HEK293 (cell line): ENCODE measurements at regions not wholly inside any gene's neighbourhood (a gene's known extent, or its start where the extent isn't known, plus 50 kb on each side); places are given as distances from the start of the nearest gene placed in this dataset.

Experiments used
- CTCF ChIA-PET: fragments of 350-600 bp; formaldehyde crosslinking; extraction: SDS; loops from one replicate; lab custom pipeline; 2021; ENCODE audit warnings: antibody characterized with exemption; lab: Yijun Ruan, JAX
- POLR2A ChIA-PET: fragments of 300-600 bp; formaldehyde crosslinking; extraction: SDS; loops from one replicate; lab custom pipeline; 2020; ENCODE audit warnings: antibody characterized with exemption, inconsistent platforms; lab: Yijun Ruan, JAX
- H3K27ac ChIP-seq: fragments of 200-500 bp; sonication (Bioruptor generic); 2 replicates; pipeline ENCODE4 v1.5.1; 2014; ENCODE audit warnings: low read depth, low read length, control low read depth, inconsistent platforms; ENCODE audit errors: extremely low read depth
- H3K36me3 ChIP-seq, 2 experiments: fragments of 200-500 bp in 1 of 2; sonication (Bioruptor generic) in 1 of 2; 1 replicate in 1 of 2; 2 replicates in 1 of 2; pipeline ENCODE4 v1.5.1; 2014 to 2017; ENCODE audit warnings: inconsistent platforms in 2 of 2, low read length in 2 of 2; ENCODE audit not compliant: control insufficient read depth in 2 of 2, insufficient read depth in 1 of 2
- H3K4me1 ChIP-seq: fragments of 200-500 bp; sonication (Bioruptor generic); 2 replicates; pipeline ENCODE4 v1.5.1; 2014; ENCODE audit warnings: mild to moderate bottlenecking, low read length, inconsistent platforms; ENCODE audit not compliant: control insufficient read depth, insufficient read depth
- H3K4me3 ChIP-seq: 2 replicates; pipeline ENCODE4 v1.5.1; 2011; ENCODE audit warnings: low read depth, mild to moderate bottlenecking, control low read depth, low read length, moderate library complexity
- H3K9me3 ChIP-seq: fragments of 200-500 bp; sonication (Bioruptor generic); 2 replicates; pipeline ENCODE4 v1.5.1; 2014; ENCODE audit warnings: low read depth, low read length, inconsistent platforms; ENCODE audit not compliant: control insufficient read depth, insufficient read depth
- ATF2 ChIP-seq: fragments of 450-650 bp; formaldehyde crosslinking; IDR thresholded peaks from 2 replicates; pipeline ENCODE4 v1.5.1; 2016; ENCODE audit warnings: missing biosample characterization, missing genetic modification characterization, low read depth
- GLI2 ChIP-seq: fragments of 450-650 bp; formaldehyde crosslinking; IDR thresholded peaks from 2 replicates; pipeline ENCODE4; 2017; ENCODE audit warnings: missing biosample characterization, missing genetic modification characterization, low read depth, borderline replicate concordance
- GLIS1 ChIP-seq: fragments of 450-650 bp; formaldehyde crosslinking; IDR thresholded peaks from 2 replicates; pipeline ENCODE4 v1.5.1; 2016; ENCODE audit warnings: missing biosample characterization, missing genetic modification characterization
- PRDM2 ChIP-seq: fragments of 450-650 bp; formaldehyde crosslinking; IDR thresholded peaks from 2 replicates; pipeline ENCODE4 v1.5.1; 2016; ENCODE audit warnings: missing biosample characterization, missing genetic modification characterization, borderline replicate concordance
- ZBTB1 ChIP-seq: fragments of 450-650 bp; formaldehyde crosslinking; IDR thresholded peaks from 2 replicates; pipeline ENCODE4 v1.5.1; 2016; ENCODE audit warnings: missing biosample characterization, missing genetic modification characterization
- ZIC2 ChIP-seq: fragments of 450-650 bp; formaldehyde crosslinking; IDR thresholded peaks from 2 replicates; pipeline ENCODE4 v1.5.1; 2016; ENCODE audit warnings: missing biosample characterization, missing genetic modification characterization
- ZNF138 ChIP-seq: fragments of 450-650 bp; formaldehyde crosslinking; IDR thresholded peaks from 2 replicates; pipeline ENCODE4 v1.5.1; 2016; ENCODE audit warnings: missing biosample characterization, missing genetic modification characterization, borderline replicate concordance
- ZNF16 ChIP-seq: fragments of 450-650 bp; formaldehyde crosslinking; IDR thresholded peaks from 2 replicates; pipeline ENCODE4 v1.5.1; 2016; ENCODE audit warnings: low read depth, missing biosample characterization, missing genetic modification characterization
- ZNF341 ChIP-seq: fragments of 450-650 bp; formaldehyde crosslinking; IDR thresholded peaks from 2 replicates; pipeline ENCODE4; 2016; ENCODE audit warnings: low read depth, missing biosample characterization, missing genetic modification characterization
- ZNF354C ChIP-seq: fragments of 450-650 bp; formaldehyde crosslinking; IDR thresholded peaks from 2 replicates; pipeline ENCODE4 v1.5.1; 2016; ENCODE audit warnings: missing biosample characterization, missing genetic modification characterization, low read depth, borderline replicate concordance
- ZNF398 ChIP-seq: fragments of 450-650 bp; formaldehyde crosslinking; IDR thresholded peaks from 2 replicates; pipeline ENCODE4 v1.5.1; 2017; ENCODE audit warnings: missing biosample characterization, missing genetic modification characterization
- ZNF658 ChIP-seq: fragments of 450-650 bp; formaldehyde crosslinking; IDR thresholded peaks from 2 replicates; pipeline ENCODE4; 2016; ENCODE audit warnings: missing biosample characterization, missing genetic modification characterization

- Histone ChIP-seq H3K9me3 (no peaks in the 10 kb centered on the region), H3K36me3 (no peaks in the 10 kb centered on the region), H3K27ac (no peak overlapping the region), H3K4me1 (no peaks in the 10 kb centered on the region; the same call in 1 of the 2 replicates), H3K4me3 (no peak overlapping the region)
- CTCF ChIA-PET, result no interaction called here
- POLR2A ChIA-PET, result no interaction called here
- TF ChIP-seq PRDM2 (tag by site-specific recombination) (no peak), ZNF658 (tag by site-specific recombination) (no peak), ZIC2 (tag by site-specific recombination) (peak; percentile 53), GLIS1 (tag by site-specific recombination) (no peak), ZNF138 (tag by site-specific recombination) (no peak), ATF2 (tag by site-specific recombination) (no peak)
Measured at GRCh38 chr10:78541481-78542140, 507.9 kb downstream of the RPS24 start.

GRCh38 chr10:78542141-78542489 is 508.5 kb downstream of the RPS24 start:
- Histone ChIP-seq H3K27ac (no peak overlapping the region), H3K36me3 (no peaks in the 10 kb centered on the region), H3K4me3 (no peak overlapping the region), H3K9me3 (no peaks in the 10 kb centered on the region), H3K4me1 (no peaks in the 10 kb centered on the region; the same call in 1 of the 2 replicates)
- ChIA-PET POLR2A (no interaction called here), CTCF (interaction anchor here (0.6 kb wide), 1 partner anchor 129 kb away, joined by 3 read pairs; no protein-coding TSS in a partner anchor)
- TF ChIP-seq ZNF354C (tag by site-specific recombination) (no peak), GLI2 (tag by site-specific recombination) (no peak), ZNF16 (tag by site-specific recombination) (no peak), ZNF398 (tag by site-specific recombination) (no peak)

- Histone ChIP-seq H3K27ac (no peak overlapping the region), H3K36me3 (no peaks in the 10 kb centered on the region), H3K4me1 (no peaks in the 10 kb centered on the region; the same call in 1 of the 2 replicates), H3K4me3 (no peak overlapping the region), H3K9me3 (no peaks in the 10 kb centered on the region)
- ChIA-PET CTCF (interaction anchor here (0.6 to 0.7 kb wide), 2 partner anchors 130 to 134 kb away, joined by 3 read pairs; no protein-coding TSS in a partner anchor), POLR2A (no interaction called here)
- peak; percentile 60 for TF ChIP-seq ZNF341 (tag by site-specific recombination)
- TF ChIP-seq ZBTB1 (tag by site-specific recombination), result no peak
Measured at GRCh38 chr10:78542521-78542920, 508.9 kb downstream of the RPS24 start.
